Left renal cortex interstitium (tissue), 4 donors: ENCODE measurements at regions not wholly inside any gene's neighbourhood (a gene's known extent, or its start where the extent isn't known, plus 50 kb on each side); places are given as distances from the start of the nearest gene placed in this dataset.

Experiments used
- DNase-seq, 4 donors: peaks; one replicate each; pipeline ENCODE4 v3.0.0-alpha.2; 2013; ENCODE audit warnings: low read depth in 4 of 4, low spot score in 2 of 4, missing footprints in 1 of 4

GRCh38 chr10:43964486-43964885 is 315.8 kb upstream of the ZNF32 start:
- no peak for DNase-seq

GRCh38 chr10:43963793-43964425 is 315.2 kb upstream of the ZNF32 start:
- no peak for DNase-seq

DNA sequence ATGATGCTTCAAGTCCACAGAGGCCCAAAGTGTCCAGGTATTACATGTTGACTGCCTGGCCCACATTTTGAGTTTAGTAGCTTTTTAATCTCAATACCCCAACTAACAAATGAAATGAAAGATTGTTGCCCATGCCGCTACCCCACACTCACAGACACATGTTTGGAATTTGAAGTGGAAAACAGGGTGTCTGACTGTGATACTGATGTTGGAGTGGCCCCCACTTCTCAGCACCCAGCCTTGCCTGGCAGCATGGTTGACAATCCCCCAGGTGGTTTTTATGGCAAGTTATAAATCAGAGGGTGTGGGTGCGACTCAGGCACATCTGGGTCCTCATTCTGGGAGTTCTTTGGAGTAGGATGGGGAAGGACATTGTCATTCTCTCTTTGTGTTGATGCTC is 314.7 kb upstream of the ZNF32 start:
- DNase-seq, result no peak

- DNase-seq, result peak in 1 of 4 donors; percentile 81
Measured at GRCh38 chr10:43962346-43963191, 313.9 kb upstream of the ZNF32 start.

GRCh38 chr10:43961523-43962345 is 313.1 kb upstream of the ZNF32 start:
- no peak for DNase-seq

DNA sequence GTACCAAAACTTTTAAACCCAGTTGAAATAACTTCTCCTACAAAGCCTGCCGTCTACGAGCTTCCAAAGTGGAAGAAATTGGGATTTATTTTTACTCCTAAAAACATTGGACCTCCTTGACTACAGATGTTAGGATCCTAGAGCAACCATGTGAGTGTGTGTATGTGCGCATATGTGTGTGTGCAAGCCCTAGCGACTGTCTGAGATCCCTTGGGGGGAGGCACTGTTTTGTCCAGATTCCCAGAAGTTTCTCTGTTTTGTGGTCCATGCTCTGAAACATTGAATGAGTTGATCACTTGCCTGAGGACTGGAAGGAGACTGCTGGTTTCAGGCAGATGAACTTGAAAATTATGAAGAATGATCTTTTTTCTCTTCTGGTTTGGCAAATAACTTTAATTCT is 312.3 kb upstream of the ZNF32 start:
- DNase-seq, result no peak

GRCh38 chr10:43960477-43960876 is 311.8 kb upstream of the ZNF32 start:
- no peak for DNase-seq

- no peak for DNase-seq
Measured at GRCh38 chr10:43960135-43960415, 311.4 kb upstream of the ZNF32 start.

GRCh38 chr10:43959364-43960134 is 310.9 kb upstream of the ZNF32 start:
- no peak for DNase-seq

- DNase-seq, result no peak
Measured at GRCh38 chr10:43958964-43959363, 310.3 kb upstream of the ZNF32 start.

- no peak for DNase-seq
Measured at GRCh38 chr10:43958071-43958432, 309.4 kb upstream of the ZNF32 start.

- DNase-seq, result no peak
Measured at GRCh38 chr10:43957267-43958070, 308.8 kb upstream of the ZNF32 start.

DNA sequence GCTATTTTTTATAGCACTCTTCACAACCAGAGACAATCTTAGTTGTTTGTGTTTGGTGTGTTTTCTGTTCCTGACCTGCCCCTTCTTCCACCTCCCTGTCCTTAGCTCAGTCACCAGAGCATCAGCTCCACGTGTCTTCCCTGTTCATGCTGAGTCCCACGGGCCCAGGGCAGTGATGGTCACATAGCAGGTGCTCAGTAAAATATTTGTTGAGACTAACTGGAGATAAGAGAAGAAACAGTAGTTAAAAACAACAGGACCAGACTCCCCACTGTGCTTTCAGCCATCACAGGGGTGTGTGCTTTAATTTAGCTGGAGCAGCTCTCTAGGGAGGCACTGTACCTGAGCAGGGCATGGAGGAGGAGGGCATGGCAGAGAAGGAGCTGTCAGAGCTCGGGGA is 307.3 kb upstream of the ZNF32 start:
- no peak for DNase-seq

DNA sequence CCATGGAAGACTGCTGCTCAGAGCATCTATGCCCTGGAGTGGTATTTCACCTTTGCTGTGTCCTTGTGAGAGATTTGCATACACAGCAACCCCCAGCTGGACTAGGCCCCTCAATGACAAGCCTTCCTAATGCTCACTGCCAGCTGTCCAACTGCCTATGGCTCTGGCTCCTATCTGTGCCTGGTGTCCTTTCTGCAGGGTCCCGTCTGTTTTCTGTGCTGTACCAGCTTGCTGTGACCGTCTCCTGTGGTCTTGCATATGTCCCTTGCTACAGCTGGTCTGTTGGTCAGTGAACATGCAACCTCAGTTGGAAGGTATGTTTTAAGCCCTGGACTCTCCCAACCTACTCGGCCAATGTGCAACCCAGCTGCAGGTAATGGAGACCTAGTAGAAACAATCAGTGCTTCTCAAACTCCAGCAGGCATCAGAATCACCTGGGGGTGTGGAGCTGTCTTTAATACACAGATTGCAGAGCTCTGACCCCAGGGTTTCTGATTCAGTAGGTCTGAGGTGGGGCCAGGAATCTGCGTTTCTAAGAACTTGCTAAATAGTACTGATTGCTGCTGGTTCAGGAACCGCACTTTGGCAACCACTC is 306.4 kb upstream of the ZNF32 start:
- DNase-seq, result no peak

DNA sequence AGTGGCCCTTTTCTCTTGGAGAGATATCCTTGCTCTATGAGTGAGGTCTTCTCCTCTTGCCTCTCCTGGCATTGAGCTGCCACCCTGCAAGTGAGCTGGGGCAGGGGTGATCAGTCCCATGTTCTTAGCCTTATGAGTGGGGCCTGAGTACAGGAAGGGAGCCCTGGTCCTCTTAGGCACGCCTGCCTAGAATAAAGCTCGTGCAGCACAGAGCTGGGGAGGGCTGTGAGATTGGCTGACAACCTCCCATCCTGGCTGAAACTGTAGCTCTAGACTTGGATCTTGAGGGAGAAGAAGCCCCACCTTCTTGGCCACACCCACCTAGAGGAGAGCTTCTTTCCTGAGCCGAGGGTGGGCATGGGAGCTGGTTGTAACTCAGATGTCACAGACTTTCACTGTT is 305.0 kb upstream of the ZNF32 start:
- DNase-seq, result no peak

GRCh38 chr10:43952760-43953159 is 304.1 kb upstream of the ZNF32 start:
- DNase-seq, result no peak

DNA sequence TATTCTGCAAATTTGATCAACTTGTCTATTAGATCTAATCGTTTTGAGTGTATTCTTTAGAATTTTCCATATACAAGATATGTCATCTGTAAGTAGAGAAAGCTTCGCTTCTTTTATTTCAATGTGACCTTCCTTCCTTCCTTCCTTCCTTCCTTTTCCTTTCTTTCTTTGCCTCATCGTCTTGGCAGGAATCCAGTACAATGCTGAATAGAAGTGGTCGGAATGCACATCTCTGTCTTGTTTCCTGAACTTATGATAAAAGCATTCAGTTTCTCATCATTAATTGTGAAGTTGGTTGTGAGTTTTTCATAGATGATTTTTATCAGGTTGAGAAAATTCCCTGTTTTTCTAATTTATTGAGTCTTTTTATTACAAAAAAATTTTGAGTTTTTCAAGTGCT is 300.7 kb upstream of the ZNF32 start:
- DNase-seq, result no peak

- no peak for DNase-seq
Measured at GRCh38 chr10:43946445-43946844, 297.8 kb upstream of the ZNF32 start.

DNA sequence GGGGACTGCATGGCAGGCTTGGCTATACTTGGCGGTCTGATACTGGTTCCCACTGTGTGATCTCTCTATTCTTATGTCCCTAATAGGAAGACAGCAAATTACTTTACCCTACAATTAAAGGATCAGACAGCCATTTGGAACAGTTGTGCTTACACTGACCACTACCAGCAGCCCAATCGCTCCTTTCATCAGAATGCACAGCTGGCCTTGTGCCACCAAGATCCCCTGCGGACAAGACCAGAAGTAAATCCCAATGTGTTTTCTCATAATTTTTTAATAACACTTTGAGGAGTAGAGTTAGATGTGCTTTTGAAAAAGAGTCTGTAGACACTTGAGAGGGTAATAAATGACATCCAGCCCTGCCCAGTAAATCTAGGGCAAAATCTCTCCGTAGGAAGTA is 297.2 kb upstream of the ZNF32 start:
- no peak for DNase-seq
